H1 (cell line): ENCODE measurements at regions not wholly inside any gene's neighbourhood (a gene's known extent, or its start where the extent isn't known, plus 50 kb on each side); places are given as distances from the start of the nearest gene placed in this dataset.

Source experiments
- SAP30 ChIP-seq: fragments of 300-600 bp; sonication (generic); IDR thresholded peaks from 2 replicates; pipeline ENCODE4 v1.7.1; 2012; ENCODE audit warnings: low read length, moderate library complexity, mild to moderate bottlenecking, inconsistent platforms; ENCODE audit not compliant: insufficient read depth, insufficient replicate concordance

- no peak for TF ChIP-seq SAP30
These were observed 117.2 kb downstream of the GGTLC2 start (continued) for GRCh38 chr22:22761606-22761962.
